ENCODE measurements at regions not wholly inside any gene's neighbourhood (a gene's known extent, or its start where the extent isn't known, plus 50 kb on each side); places are given as distances from the start of the nearest gene placed in this dataset.

DNA sequence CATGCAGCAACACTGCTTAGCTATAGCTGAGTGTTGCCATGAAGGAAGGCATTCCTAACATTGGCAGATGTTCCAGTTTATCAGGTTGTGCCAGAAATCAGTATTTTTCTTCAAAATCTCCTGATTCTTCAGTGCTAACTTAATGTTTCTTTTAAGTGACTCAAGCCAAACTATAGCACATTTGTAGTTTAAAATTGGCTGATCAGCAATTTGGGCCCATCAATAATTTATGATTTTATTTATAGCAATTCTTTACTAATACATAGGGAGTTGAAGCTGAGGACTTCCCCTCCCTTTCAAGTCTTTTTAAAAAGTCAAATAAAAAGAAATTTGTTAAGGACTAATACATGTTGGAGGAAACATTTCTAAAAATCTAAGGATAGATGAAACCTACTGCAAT, 383.8 kb upstream of the KHDRBS2 start:
- TF ChIP-seq, protein P1, sequence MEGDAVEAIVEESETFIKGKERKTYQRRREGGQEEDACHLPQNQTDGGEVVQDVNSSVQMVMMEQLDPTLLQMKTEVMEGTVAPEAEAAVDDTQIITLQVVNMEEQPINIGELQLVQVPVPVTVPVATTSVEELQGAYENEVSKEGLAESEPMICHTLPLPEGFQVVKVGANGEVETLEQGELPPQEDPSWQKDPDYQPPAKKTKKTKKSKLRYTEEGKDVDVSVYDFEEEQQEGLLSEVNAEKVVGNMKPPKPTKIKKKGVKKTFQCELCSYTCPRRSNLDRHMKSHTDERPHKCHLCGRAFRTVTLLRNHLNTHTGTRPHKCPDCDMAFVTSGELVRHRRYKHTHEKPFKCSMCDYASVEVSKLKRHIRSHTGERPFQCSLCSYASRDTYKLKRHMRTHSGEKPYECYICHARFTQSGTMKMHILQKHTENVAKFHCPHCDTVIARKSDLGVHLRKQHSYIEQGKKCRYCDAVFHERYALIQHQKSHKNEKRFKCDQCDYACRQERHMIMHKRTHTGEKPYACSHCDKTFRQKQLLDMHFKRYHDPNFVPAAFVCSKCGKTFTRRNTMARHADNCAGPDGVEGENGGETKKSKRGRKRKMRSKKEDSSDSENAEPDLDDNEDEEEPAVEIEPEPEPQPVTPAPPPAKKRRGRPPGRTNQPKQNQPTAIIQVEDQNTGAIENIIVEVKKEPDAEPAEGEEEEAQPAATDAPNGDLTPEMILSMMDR (IDR thresholded peaks at IDR 0.05; ENCODE audit: insufficient read depth, low read depth, low read length) = no peak
- TF ChIP-seq EZH2 (IDR thresholded peaks at IDR 0.05; ENCODE audit: insufficient read depth, low read length) = no peak

Measured in astrocyte (in vitro differentiated cells and primary cell).